Left ventricle myocardium inferior (tissue), 1 donor: ENCODE measurements at regions not wholly inside any gene's neighbourhood (a gene's known extent, or its start where the extent isn't known, plus 50 kb on each side); places are given as distances from the start of the nearest gene placed in this dataset.

ENCODE experiments used
- DNase-seq: peaks from one replicate; pipeline ENCODE4 v3.0.0-alpha.2; 2020
- H3K27ac ChIP-seq: fragments of 200-600 bp; replicated peaks from 2 replicates; pipeline ENCODE4 v1.8.0; 2021
- H3K27me3 ChIP-seq: fragments of 200-600 bp; 2 replicates; pipeline ENCODE4 v1.8.0; 2021; ENCODE audit warnings: low read depth
- H3K36me3 ChIP-seq: fragments of 200-600 bp; 2 replicates; pipeline ENCODE4 v1.8.0; 2021
- H3K4me1 ChIP-seq: fragments of 200-600 bp; 2 replicates; pipeline ENCODE4 v1.8.0; 2021
- H3K4me3 ChIP-seq: fragments of 200-600 bp; 2 replicates; pipeline ENCODE4 v1.8.0; 2021; ENCODE audit warnings: mild to moderate bottlenecking, moderate library complexity
- H3K9me3 ChIP-seq: fragments of 200-600 bp; replicated peaks from 2 replicates; pipeline ENCODE4 v1.8.0; 2021
- CTCF ChIP-seq: fragments of 200-600 bp; IDR thresholded peaks from 2 replicates; pipeline ENCODE4 v1.8.0; 2021; ENCODE audit warnings: antibody characterized with exemption, mild to moderate bottlenecking, borderline replicate concordance
- intact Hi-C: fragments of 100-400 bp; cut with micrococcal nuclease; formaldehyde crosslinking; loops from one replicate; pipeline ENCODE4 v1.11.0; 2022
- donor health status: DM: no; HTN: yes; CAD: no; lungs with severe emphysema.

DNA sequence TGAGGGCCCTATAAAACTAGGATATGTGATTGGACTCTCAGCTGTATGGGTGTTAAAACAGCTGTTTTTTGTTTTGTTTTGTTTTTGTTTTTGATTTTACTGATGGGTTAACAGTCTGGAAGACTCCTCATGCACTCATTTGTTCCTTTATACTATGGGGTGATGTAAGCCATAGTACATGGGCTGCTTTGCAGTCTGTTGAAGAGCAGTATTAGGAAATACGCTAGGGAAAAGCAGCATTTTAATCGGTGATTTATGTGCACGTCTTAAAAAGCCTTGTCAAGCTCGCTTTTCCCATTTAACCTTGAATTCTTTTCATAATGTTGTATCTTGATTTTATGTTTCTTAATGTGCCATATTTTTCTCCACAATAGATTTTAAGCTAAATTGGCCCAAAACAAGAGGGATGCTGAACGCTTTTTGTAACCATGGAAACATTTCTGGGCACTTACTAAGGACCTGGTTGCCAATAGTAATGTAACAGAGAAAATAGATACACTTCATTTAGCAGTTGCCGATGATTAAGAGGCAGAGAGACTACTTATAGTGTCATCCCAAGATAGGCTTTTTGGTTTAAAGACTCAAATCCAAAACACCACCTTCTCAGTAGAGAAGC is 244.0 kb downstream of the SNAPC1 start:
- intact Hi-C loops = no loop called here
- H3K27ac ChIP-seq = no peak overlapping the region
- no peaks in the 10 kb centered on the region for H3K4me1 ChIP-seq
- peaks cover 9% of the 10 kb centered on the region for H3K27me3 ChIP-seq
- no peaks in the 10 kb centered on the region for H3K9me3 ChIP-seq
- no peak for TF ChIP-seq CTCF
- H3K36me3 ChIP-seq = no peaks in the 10 kb centered on the region
- H3K4me3 ChIP-seq = no peak overlapping the region
- DNase-seq = no peak

DNA sequence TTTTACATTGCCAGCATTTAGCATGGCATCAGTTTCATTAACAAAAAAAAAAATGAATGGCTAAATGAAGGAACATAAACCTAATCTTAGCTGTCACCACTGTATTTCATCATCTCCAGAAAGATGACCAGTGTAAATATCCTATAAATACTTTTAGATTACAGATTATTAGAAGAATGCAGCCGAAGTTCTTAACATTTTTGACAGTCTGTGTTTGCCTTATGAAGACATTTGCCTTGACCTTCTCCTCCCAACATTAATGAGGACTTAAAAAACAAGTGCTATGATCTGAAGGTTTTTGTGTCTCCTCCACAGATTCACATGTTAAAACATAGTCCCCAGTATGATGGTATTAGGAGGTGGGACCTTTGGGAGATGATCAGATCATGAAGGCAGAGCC is 253.0 kb downstream of the SNAPC1 start:
- intact Hi-C loops = no loop called here
- no peak for DNase-seq
- peaks cover 7% of the 10 kb centered on the region for H3K9me3 ChIP-seq
- H3K4me3 ChIP-seq = no peak overlapping the region
- no peak overlapping the region for H3K27ac ChIP-seq
- no peaks in the 10 kb centered on the region for H3K4me1 ChIP-seq
- TF ChIP-seq CTCF = no peak
- peaks cover 16% of the 10 kb centered on the region for H3K27me3 ChIP-seq
- H3K36me3 ChIP-seq = no peaks in the 10 kb centered on the region

- no peak overlapping the region for H3K4me3 ChIP-seq
- intact Hi-C loops = no loop called here
- no peaks in the 10 kb centered on the region for H3K4me1 ChIP-seq
- H3K27me3 ChIP-seq = peaks cover 16% of the 10 kb centered on the region
- TF ChIP-seq CTCF = no peak
- H3K27ac ChIP-seq = no peak overlapping the region
- peaks cover 7% of the 10 kb centered on the region for H3K9me3 ChIP-seq
- DNase-seq = no peak
- H3K36me3 ChIP-seq = no peaks in the 10 kb centered on the region
Measured at GRCh38 chr14:62015945-62016344, 253.7 kb downstream of the SNAPC1 start.

DNA sequence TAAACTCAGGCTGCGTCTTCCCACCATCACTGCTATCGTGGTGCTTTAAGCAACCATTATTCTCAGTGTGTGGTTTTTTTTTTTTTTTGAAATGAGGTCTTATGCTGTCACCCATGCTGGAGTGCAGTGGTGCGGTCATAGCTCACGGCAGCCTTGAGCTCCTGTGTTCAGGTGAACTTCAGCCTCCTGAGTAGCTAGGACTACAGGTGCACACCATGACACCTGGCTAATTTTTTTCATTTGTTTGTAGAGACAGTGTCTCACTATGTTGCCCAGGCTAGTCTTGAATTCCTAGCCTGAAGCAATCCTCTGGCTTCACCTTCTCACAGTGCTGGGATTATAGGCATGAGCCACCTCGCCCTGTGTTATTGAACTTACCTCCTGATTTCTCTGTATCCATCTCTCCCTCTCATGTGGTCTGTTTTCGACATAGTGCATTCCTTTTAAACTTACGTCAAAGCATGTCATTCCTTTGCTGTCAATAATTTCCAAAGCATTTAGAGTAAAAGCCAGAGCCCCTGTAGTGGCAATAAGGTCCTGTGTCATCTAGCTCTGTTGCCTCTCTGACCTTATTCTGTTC is 255.5 kb downstream of the SNAPC1 start:
- Histone ChIP-seq H3K27ac (no peak overlapping the region), H3K36me3 (no peaks in the 10 kb centered on the region), H3K9me3 (no peaks in the 10 kb centered on the region), H3K4me3 (no peak overlapping the region), H3K4me1 (no peaks in the 10 kb centered on the region), H3K27me3 (peaks cover 12% of the 10 kb centered on the region)
- intact Hi-C loops = no loop called here
- TF ChIP-seq CTCF = no peak
- DNase-seq = no peak

GRCh38 chr14:62018606-62019005 is 256.4 kb downstream of the SNAPC1 start:
- H3K36me3 ChIP-seq = no peaks in the 10 kb centered on the region
- H3K27me3 ChIP-seq = peaks cover 8% of the 10 kb centered on the region
- no peaks in the 10 kb centered on the region for H3K4me1 ChIP-seq
- H3K4me3 ChIP-seq = no peak overlapping the region
- H3K9me3 ChIP-seq = no peaks in the 10 kb centered on the region
- TF ChIP-seq CTCF = no peak
- H3K27ac ChIP-seq = no peak overlapping the region
- intact Hi-C loops = no loop called here
- no peak for DNase-seq
